Activated naive CD4-positive, alpha-beta T cell treated with anti-CD3 and anti-CD28 coated beads for 36 hours (primary cell): ENCODE measurements at regions not wholly inside any gene's neighbourhood (a gene's known extent, or its start where the extent isn't known, plus 50 kb on each side); places are given as distances from the start of the nearest gene placed in this dataset.

Experiments used
- CTCF ChIA-PET: fragments of 350-600 bp; sonication (Branson Sonifier 250); formaldehyde crosslinking; loops from one replicate; lab custom pipeline; 2021; ENCODE audit warnings: antibody characterized with exemption; lab: Charles Lee
- DNase-seq: peaks from one replicate; pipeline ENCODE4 v3.0.0-alpha.2; 2020
- H3K27ac Mint-ChIP-seq: one replicate; pipeline ENCODE4 v1.8.0; 2021; ENCODE audit warnings: mild to moderate bottlenecking, mixed read lengths
- H3K27me3 Mint-ChIP-seq: one replicate; pipeline ENCODE4 v1.8.0; 2021; ENCODE audit warnings: low read depth, mixed read lengths
- H3K36me3 Mint-ChIP-seq: one replicate; pipeline ENCODE4 v1.8.0; 2021; ENCODE audit warnings: low read depth, mixed read lengths
- H3K4me1 Mint-ChIP-seq: one replicate; pipeline ENCODE4 v1.8.0; 2021; ENCODE audit warnings: low read depth, mixed read lengths
- H3K4me3 Mint-ChIP-seq: one replicate; pipeline ENCODE4 v1.8.0; 2021; ENCODE audit warnings: mild to moderate bottlenecking, moderate library complexity, mixed read lengths
- H3K9me3 Mint-ChIP-seq: one replicate; pipeline ENCODE4 v1.8.0; 2021; ENCODE audit warnings: mixed read lengths
- intact Hi-C: fragments of 100-400 bp; cut with micrococcal nuclease; formaldehyde crosslinking; loops from one replicate; pipeline ENCODE4 v1.15.1; 2023

DNA sequence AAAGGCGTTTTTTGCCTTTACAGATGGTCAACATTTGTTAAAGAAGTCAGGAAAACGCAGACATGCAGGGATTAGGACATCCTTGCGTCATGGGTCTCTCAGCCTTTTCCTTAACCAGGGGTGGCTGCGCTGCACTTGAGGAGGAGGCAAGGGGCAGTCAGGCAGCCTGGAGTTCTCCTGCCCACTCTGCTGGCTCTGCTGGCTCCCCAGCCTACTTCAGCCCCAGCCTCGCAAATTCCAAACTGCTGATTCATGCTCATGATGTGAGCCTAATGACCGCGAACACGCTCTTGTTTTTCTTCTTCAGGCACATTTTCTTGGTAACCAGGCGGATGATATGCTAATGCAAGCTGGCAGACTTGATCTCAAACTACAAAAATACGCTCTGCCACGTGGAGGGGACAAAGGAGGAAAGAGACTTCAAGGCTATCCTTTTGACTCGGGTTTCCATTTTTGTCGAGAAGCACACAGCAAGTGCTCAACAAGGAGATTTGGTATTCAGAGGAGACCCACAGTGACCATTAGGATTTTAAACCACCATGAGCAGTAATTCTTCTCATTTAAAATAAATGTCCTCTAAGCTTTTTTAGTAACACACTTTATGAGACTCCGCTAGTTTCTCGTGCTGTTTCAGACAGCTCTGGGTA lies 290.3 kb upstream of the STXBP5 start:
- CTCF ChIA-PET = no interaction called here
- Mint-ChIP-seq H3K4me3 (no peak overlapping the region), H3K36me3 (no peaks in the 10 kb centered on the region), H3K27me3 (peaks cover 12% of the 10 kb centered on the region), H3K27ac (no peak overlapping the region), H3K9me3 (no peaks in the 10 kb centered on the region), H3K4me1 (peaks cover 23% of the 10 kb centered on the region)
- DNase-seq = peak; percentile 39
- intact Hi-C loops = no loop called here

GRCh38 chr6:146914489-146915483 lies 289.4 kb upstream of the STXBP5 start:
- H3K4me3 Mint-ChIP-seq = no peak overlapping the region
- no peak for DNase-seq

DNA sequence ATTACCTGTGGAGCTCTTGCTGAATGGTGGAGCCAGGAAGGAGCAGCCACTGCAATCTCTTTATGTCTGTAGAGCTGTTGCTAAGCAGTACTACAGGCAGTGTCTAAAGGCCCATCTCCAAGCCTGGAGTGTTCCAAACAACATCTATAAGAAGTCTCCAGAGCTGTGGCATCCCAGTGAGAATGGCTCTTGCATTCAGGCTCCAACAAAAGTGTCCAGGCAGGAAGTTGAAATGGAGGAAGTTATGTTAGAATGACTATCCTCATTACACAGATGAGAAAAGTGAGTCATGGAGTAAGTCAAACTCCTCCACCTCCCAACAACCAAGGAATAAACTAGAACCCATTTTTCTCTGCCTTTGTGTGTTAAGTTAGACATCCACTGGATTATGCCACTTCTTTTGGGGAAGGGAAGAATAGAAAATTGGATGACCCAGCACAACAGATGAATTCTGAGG lies 288.5 kb upstream of the STXBP5 start:
- Mint-ChIP-seq H3K27me3 (peaks cover 8% of the 10 kb centered on the region), H3K4me3 (no peak overlapping the region), H3K9me3 (no peaks in the 10 kb centered on the region), H3K27ac (no peak overlapping the region), H3K4me1 (peaks cover 20% of the 10 kb centered on the region), H3K36me3 (no peaks in the 10 kb centered on the region)
- CTCF ChIA-PET = no interaction called here
- DNase-seq = no peak
- intact Hi-C loops = loop anchor here (1.0 kb wide), 1 partner anchor 34 kb away; no protein-coding TSS in a partner anchor

More at GRCh38 chr6:146914489-146915483, 289.4 kb upstream of the STXBP5 start:
- Mint-ChIP-seq H3K27ac (no peak overlapping the region), H3K4me1 (peaks cover 23% of the 10 kb centered on the region), H3K27me3 (peaks cover 12% of the 10 kb centered on the region), H3K36me3 (no peaks in the 10 kb centered on the region), H3K9me3 (no peaks in the 10 kb centered on the region)
- intact Hi-C loops = loop anchor here (1.0 kb wide), 1 partner anchor 35 kb away; no protein-coding TSS in a partner anchor
- CTCF ChIA-PET = no interaction called here

DNA sequence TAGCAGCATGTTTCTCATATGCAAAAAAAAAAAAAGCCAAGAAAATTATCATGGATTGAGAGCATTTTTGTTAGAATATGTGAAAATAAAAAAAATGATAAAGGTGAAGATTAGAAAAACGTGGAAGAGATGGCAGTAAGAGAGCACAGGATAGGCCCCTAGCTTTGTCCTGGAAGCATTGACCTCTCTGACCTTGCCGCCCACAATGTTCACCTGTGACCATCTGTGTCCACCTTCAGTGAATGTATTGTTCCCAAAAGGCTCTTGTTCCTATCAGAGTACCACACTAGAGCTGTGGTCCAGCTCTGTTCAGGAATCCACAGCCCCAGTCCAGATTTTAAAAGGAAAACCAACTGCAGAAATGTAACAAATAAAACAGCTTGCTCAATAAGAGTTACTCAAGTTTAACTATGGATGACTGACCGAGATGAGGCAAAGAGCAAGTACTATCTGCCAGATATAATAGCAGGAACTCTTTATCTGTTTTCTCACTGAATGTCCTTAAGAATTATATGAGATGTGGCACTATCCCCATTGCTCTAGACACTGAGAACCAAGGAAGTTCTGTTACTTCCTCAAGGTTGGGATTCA lies 287.7 kb upstream of the STXBP5 start:
- intact Hi-C loops = no loop called here
- Mint-ChIP-seq H3K27ac (no peak overlapping the region), H3K27me3 (peaks cover 8% of the 10 kb centered on the region), H3K9me3 (no peaks in the 10 kb centered on the region), H3K4me3 (no peak overlapping the region), H3K4me1 (peaks cover 20% of the 10 kb centered on the region), H3K36me3 (no peaks in the 10 kb centered on the region)
- CTCF ChIA-PET = no interaction called here
- no peak for DNase-seq

DNA sequence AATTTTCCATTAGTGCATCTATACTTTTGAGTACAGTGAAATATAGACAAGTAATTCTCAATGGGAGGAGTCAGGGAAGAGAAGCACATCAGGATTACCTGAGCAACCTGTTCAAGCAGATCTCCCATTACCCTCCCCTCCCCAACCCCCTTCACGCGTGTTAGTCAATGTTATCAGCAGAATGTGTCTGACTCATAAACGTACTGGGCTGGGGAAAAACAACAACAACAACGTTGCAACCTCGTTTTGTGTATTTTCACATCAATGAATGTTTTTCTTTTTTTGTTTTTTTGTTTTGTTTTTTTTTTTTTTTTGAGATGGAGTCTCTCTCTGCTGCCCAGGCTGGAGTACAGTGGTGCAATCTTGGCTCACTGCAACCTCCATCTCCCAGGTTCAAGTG lies 287.0 kb upstream of the STXBP5 start:
- no peak overlapping the region for H3K4me3 Mint-ChIP-seq
- CTCF ChIA-PET = no interaction called here
- H3K36me3 Mint-ChIP-seq = no peaks in the 10 kb centered on the region
- intact Hi-C loops = no loop called here
- DNase-seq = no peak
- no peak overlapping the region for H3K27ac Mint-ChIP-seq
- H3K4me1 Mint-ChIP-seq = peaks cover 20% of the 10 kb centered on the region
- no peaks in the 10 kb centered on the region for H3K9me3 Mint-ChIP-seq
- H3K27me3 Mint-ChIP-seq = peaks cover 8% of the 10 kb centered on the region

DNA sequence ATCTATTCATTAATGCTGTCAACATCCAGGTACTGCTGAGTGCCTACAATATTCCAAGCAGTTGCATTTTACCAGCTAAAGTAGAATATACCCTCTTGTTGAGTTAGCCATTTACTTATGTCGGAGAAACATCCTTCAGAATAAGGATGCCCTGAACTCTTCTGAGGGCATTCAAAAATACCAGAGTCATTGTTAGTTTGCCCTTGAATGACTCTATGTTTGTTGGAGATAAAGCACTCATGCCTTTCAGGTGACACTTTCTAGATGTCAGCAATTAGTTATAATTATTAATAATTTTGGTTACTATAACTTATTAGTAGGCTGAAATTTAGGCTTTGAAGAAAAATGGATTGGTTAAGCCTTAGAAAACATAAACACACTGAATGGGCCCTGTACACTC lies 286.2 kb upstream of the STXBP5 start:
- H3K4me3 Mint-ChIP-seq = no peak overlapping the region
- peaks cover 20% of the 10 kb centered on the region for H3K4me1 Mint-ChIP-seq
- DNase-seq = no peak
- peaks cover 7% of the 10 kb centered on the region for H3K27me3 Mint-ChIP-seq
- no peaks in the 10 kb centered on the region for H3K9me3 Mint-ChIP-seq
- intact Hi-C loops = no loop called here
- CTCF ChIA-PET = no interaction called here
- no peaks in the 10 kb centered on the region for H3K36me3 Mint-ChIP-seq
- H3K27ac Mint-ChIP-seq = no peak overlapping the region

- DNase-seq = no peak
- Mint-ChIP-seq H3K9me3 (no peaks in the 10 kb centered on the region), H3K4me3 (no peak overlapping the region), H3K27me3 (peaks cover 1% of the 10 kb centered on the region), H3K27ac (no peak overlapping the region), H3K36me3 (no peaks in the 10 kb centered on the region), H3K4me1 (peaks cover 18% of the 10 kb centered on the region)
- intact Hi-C loops = no loop called here
- CTCF ChIA-PET = no interaction called here
These were observed 285.2 kb upstream of the STXBP5 start for GRCh38 chr6:146919017-146919416.

- no peak for DNase-seq
- H3K4me3 Mint-ChIP-seq = no peak overlapping the region
- CTCF ChIA-PET = no interaction called here
- no peaks in the 10 kb centered on the region for H3K9me3 Mint-ChIP-seq
- intact Hi-C loops = no loop called here
- no peaks in the 10 kb centered on the region for H3K27me3 Mint-ChIP-seq
- H3K27ac Mint-ChIP-seq = no peak overlapping the region
- no peaks in the 10 kb centered on the region for H3K4me1 Mint-ChIP-seq
- no peaks in the 10 kb centered on the region for H3K36me3 Mint-ChIP-seq
These were observed 280.9 kb upstream of the STXBP5 start for GRCh38 chr6:146923205-146923833.

- DNase-seq = no peak
- Mint-ChIP-seq H3K27ac (no peak overlapping the region), H3K9me3 (no peaks in the 10 kb centered on the region), H3K27me3 (no peaks in the 10 kb centered on the region), H3K36me3 (no peaks in the 10 kb centered on the region), H3K4me1 (no peaks in the 10 kb centered on the region), H3K4me3 (no peak overlapping the region)
- intact Hi-C loops = no loop called here
- CTCF ChIA-PET = no interaction called here
These were observed 278.4 kb upstream of the STXBP5 start for GRCh38 chr6:146925846-146926245.

DNA sequence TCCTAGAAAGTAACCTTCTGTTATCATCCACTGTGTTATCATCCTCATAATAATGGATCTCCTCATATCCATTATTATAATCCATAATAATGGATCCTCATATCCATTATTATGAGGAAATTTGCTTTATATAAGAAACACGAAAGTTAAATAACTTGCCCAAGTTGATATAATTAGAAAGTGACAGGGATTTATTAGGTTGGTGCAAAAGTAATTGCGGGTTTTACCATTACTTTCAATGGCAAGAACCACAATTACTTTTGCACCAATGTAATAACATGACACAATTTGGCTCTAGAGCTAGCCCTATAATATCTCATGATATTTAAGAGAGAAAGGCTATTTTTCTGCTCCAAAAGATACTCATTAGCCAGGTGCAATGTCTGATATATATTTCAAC lies 275.7 kb upstream of the STXBP5 start:
- intact Hi-C loops = no loop called here
- DNase-seq = no peak
- H3K36me3 Mint-ChIP-seq = no peaks in the 10 kb centered on the region

DNA sequence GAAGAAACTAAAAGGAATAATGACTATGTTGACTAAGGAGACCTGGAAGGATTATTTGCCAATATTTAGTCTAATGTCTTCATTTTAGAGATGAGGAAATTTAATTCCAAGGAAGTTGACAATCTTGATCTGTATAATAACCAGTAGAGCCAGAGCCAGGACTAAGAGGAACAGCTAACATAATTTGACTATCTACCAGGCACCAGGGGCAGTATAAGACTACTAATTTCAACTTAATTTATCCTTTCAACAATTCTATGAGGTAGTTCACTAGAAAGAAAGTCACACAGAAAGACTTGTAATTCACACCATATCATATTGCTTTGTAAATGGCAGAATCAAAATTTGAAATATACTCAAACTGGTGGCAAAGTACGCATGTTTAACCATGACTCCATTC lies 273.0 kb upstream of the STXBP5 start:
- intact Hi-C loops = no loop called here
- Mint-ChIP-seq H3K4me3 (no peak overlapping the region), H3K9me3 (no peaks in the 10 kb centered on the region), H3K27me3 (no peaks in the 10 kb centered on the region), H3K4me1 (no peaks in the 10 kb centered on the region), H3K36me3 (no peaks in the 10 kb centered on the region), H3K27ac (no peak overlapping the region)
- no peak for DNase-seq
- CTCF ChIA-PET = no interaction called here

More for the DNA sequence above, 275.7 kb upstream of the STXBP5 start:
- no peak overlapping the region for H3K27ac Mint-ChIP-seq
- H3K9me3 Mint-ChIP-seq = no peaks in the 10 kb centered on the region
- H3K27me3 Mint-ChIP-seq = no peaks in the 10 kb centered on the region
- CTCF ChIA-PET = no interaction called here
- H3K4me3 Mint-ChIP-seq = no peak overlapping the region
- no peaks in the 10 kb centered on the region for H3K4me1 Mint-ChIP-seq

DNA sequence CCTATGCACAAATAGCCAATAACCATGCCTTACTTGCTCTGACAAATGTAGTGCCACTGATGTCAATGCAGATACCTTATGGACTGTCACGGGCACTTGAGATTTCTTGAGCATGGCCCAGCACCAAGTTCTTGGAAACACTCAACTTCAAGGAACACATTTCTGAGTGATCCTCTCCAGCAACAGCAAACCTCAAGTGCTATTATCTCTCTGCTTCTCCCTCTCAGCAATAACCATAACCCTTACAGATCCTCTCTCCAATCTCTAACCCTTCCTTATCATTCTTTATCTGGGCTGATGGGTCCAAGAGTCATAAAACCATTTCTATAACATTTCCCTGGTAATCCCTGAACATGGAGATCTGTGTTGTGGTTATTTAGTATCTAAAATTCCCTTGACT lies 266.9 kb upstream of the STXBP5 start:
- H3K27ac Mint-ChIP-seq = no peak overlapping the region
- no peak for DNase-seq
- peaks cover 6% of the 10 kb centered on the region for H3K9me3 Mint-ChIP-seq
- CTCF ChIA-PET = no interaction called here
- no peaks in the 10 kb centered on the region for H3K27me3 Mint-ChIP-seq
- H3K36me3 Mint-ChIP-seq = peaks cover 3% of the 10 kb centered on the region
- H3K4me1 Mint-ChIP-seq = no peaks in the 10 kb centered on the region
- H3K4me3 Mint-ChIP-seq = no peak overlapping the region
- intact Hi-C loops = no loop called here
